H1 (cell line): ENCODE measurements at regions not wholly inside any gene's neighbourhood (a gene's known extent, or its start where the extent isn't known, plus 50 kb on each side); places are given as distances from the start of the nearest gene placed in this dataset.

ENCODE experiments used
- CTCF ChIA-PET: fragments of 300-600 bp; sonication (Branson Sonifier 250); formaldehyde crosslinking; loops from one replicate; lab custom pipeline; 2021; ENCODE audit not compliant: partially characterized antibody; lab: Charles Lee
- POLR2A ChIA-PET: fragments of 300-600 bp; sonication (Branson Sonifier 250); formaldehyde crosslinking; loops from one replicate; lab custom pipeline; 2021; ENCODE audit warnings: inconsistent platforms; ENCODE audit not compliant: partially characterized antibody; lab: Charles Lee
- DNase-seq, 2 experiments: peaks; one replicate each; pipeline versions ENCODE4 v3.0.0 to v3.0.0-alpha.2; 2010 to 2022; ENCODE audit warnings: low spot score in 2 of 2, low read depth in 1 of 2, mixed read lengths in 1 of 2
- FAIRE-seq: peaks from 2 replicates; lab custom pipeline; 2011; peaks lifted over from hg19 to GRCh38; lab: Jason Lieb, UNC
- H2AFZ ChIP-seq: 2 replicates; pipeline ENCODE4 v1.8.1; 2012; ENCODE audit warnings: low read length, inconsistent platforms
- H2AK5ac ChIP-seq: 2 replicates; pipeline ENCODE4 v1.6.1; 2013; ENCODE audit warnings: low read depth, low read length
- H2BK120ac ChIP-seq: replicated peaks from 2 replicates; pipeline ENCODE3; 2013; ENCODE audit warnings: low read depth, low read length, inconsistent platforms
- H2BK12ac ChIP-seq: 2 replicates; pipeline ENCODE4 v1.6.1; 2013; ENCODE audit warnings: low read depth, low read length
- H2BK15ac ChIP-seq: 2 replicates; pipeline ENCODE4 v1.6.1; 2013; ENCODE audit warnings: low read length
- H2BK20ac ChIP-seq: 2 replicates; pipeline ENCODE4 v1.6.1; 2013; ENCODE audit warnings: low read length
- H2BK5ac ChIP-seq: 2 replicates; pipeline ENCODE4 v1.6.1; 2013; ENCODE audit warnings: low read depth, low read length
- H3K14ac ChIP-seq: 2 replicates; pipeline ENCODE4 v1.6.1; 2013; ENCODE audit warnings: inconsistent platforms; ENCODE audit not compliant: insufficient read length
- H3K18ac ChIP-seq: 2 replicates; pipeline ENCODE4 v1.6.1; 2013; ENCODE audit warnings: low read length; ENCODE audit errors: extremely low read depth
- H3K23ac ChIP-seq: 2 replicates; pipeline ENCODE4 v1.6.1; 2013; ENCODE audit warnings: inconsistent platforms; ENCODE audit not compliant: insufficient read length
- H3K23me2 ChIP-seq: 2 replicates; pipeline ENCODE4 v1.6.1; 2013; ENCODE audit warnings: low read depth, low read length
- H3K27ac ChIP-seq: 2 replicates; pipeline ENCODE4 v1.6.1; 2011; ENCODE audit warnings: low read depth, low read length, inconsistent platforms
- H3K27me3 ChIP-seq, 4 experiments: replicated peaks in 1 of 4; 1 replicate in 1 of 4; 2 replicates in 3 of 4; pipeline versions ENCODE4 v1.6.1 to v1.8.1; 2011 to 2013; ENCODE audit warnings: low read length in 3 of 4, mild to moderate bottlenecking in 3 of 4, inconsistent platforms in 2 of 4, mixed read lengths in 2 of 4, moderate library complexity in 1 of 4; ENCODE audit not compliant: control insufficient read depth in 3 of 4, insufficient read depth in 3 of 4; ENCODE audit errors: extremely low read depth in 1 of 4
- H3K36me3 ChIP-seq, 4 experiments: 2 replicates each; pipeline versions ENCODE4 v1.6.1 to v1.8.1; 2011 to 2013; ENCODE audit warnings: mild to moderate bottlenecking in 4 of 4, low read length in 3 of 4, moderate library complexity in 2 of 4, control low read depth in 1 of 4, inconsistent platforms in 1 of 4; ENCODE audit not compliant: insufficient read depth in 4 of 4, control insufficient read depth in 2 of 4
- H3K4ac ChIP-seq: replicated peaks from 2 replicates; pipeline ENCODE3; 2013; ENCODE audit warnings: low read length, low read depth, mixed read lengths, inconsistent platforms; ENCODE audit not compliant: insufficient read length
- H3K4me1 ChIP-seq, 4 experiments: replicated peaks in 1 of 4; 1 replicate in 1 of 4; 2 replicates in 3 of 4; pipeline versions ENCODE4 v1.6.1 to v1.8.1; 2011 to 2013; ENCODE audit warnings: low read length in 3 of 4, inconsistent platforms in 2 of 4, mixed read lengths in 1 of 4; ENCODE audit not compliant: insufficient read depth in 4 of 4, control insufficient read depth in 3 of 4
- H3K4me2 ChIP-seq, 2 experiments: 2 replicates each; pipeline versions ENCODE4 v1.6.1 to v1.8.1; 2011 to 2013; ENCODE audit warnings: low read depth in 2 of 2, low read length in 2 of 2, control low read depth in 1 of 2, inconsistent platforms in 1 of 2, mild to moderate bottlenecking in 1 of 2; ENCODE audit not compliant: insufficient read depth in 1 of 2
- H3K4me3 ChIP-seq, 4 experiments: fragments of 200-600, 300-600 bp in 1 of 4; sonication (generic), shearing (Covaris generic), sonication (Bioruptor Twin) in 1 of 4; 2 replicates each; pipeline versions ENCODE4 v1.5.1 to v1.8.1; 2011 to 2016; ENCODE audit warnings: low read length in 4 of 4, low read depth in 3 of 4, control low read depth in 2 of 4, inconsistent platforms in 2 of 4, mild to moderate bottlenecking in 2 of 4, mixed read lengths in 1 of 4, moderate library complexity in 1 of 4; ENCODE audit not compliant: insufficient read depth in 2 of 4; ENCODE audit errors: extremely low read depth in 1 of 4
- H3K56ac ChIP-seq: replicated peaks from 2 replicates; pipeline ENCODE3; 2013; ENCODE audit warnings: low read depth, mild to moderate bottlenecking, mixed read lengths, low read length, inconsistent platforms; ENCODE audit not compliant: insufficient read length
- H3K79me1 ChIP-seq: 2 replicates; pipeline ENCODE4 v1.6.1; 2013; ENCODE audit warnings: low read depth, low read length, control low read depth
- H3K79me2 ChIP-seq, 2 experiments: 2 replicates each; pipeline versions ENCODE4 v1.6.1 to v1.8.1; 2012 to 2013; ENCODE audit warnings: low read length in 2 of 2, mild to moderate bottlenecking in 2 of 2, inconsistent platforms in 1 of 2; ENCODE audit not compliant: insufficient read depth in 2 of 2, control insufficient read depth in 1 of 2
- H3K9ac ChIP-seq, 4 experiments: replicated peaks in 1 of 4; 1 replicate in 1 of 4; 2 replicates in 3 of 4; pipeline versions ENCODE4 v1.6.1 to v1.8.1; 2011 to 2013; ENCODE audit warnings: low read depth in 3 of 4, low read length in 3 of 4, control low read depth in 2 of 4, mild to moderate bottlenecking in 2 of 4, moderate library complexity in 2 of 4, inconsistent platforms in 1 of 4; ENCODE audit errors: extremely low read depth in 1 of 4
- H3K9me3 ChIP-seq, 2 experiments: 2 replicates each; pipeline versions ENCODE4 v1.6.1 to v1.8.1; 2012 to 2013; ENCODE audit warnings: mild to moderate bottlenecking in 2 of 2, moderate library complexity in 2 of 2, control low read depth in 1 of 2, inconsistent platforms in 1 of 2, low read depth in 1 of 2, low read length in 1 of 2, mixed read lengths in 1 of 2; ENCODE audit not compliant: insufficient read depth in 2 of 2
- H4K20me1 ChIP-seq, 2 experiments: replicated peaks in 1 of 2; 2 replicates each; pipeline versions ENCODE3 to v1.8.1; 2011 to 2013; ENCODE audit warnings: inconsistent platforms in 2 of 2, low read length in 2 of 2, mild to moderate bottlenecking in 1 of 2; ENCODE audit not compliant: insufficient read depth in 2 of 2, control insufficient read depth in 1 of 2
- H4K5ac ChIP-seq: 2 replicates; pipeline ENCODE4 v1.6.1; 2013; ENCODE audit warnings: low read length, low read depth, mixed read lengths, inconsistent platforms; ENCODE audit not compliant: insufficient read length
- H4K8ac ChIP-seq: 2 replicates; pipeline ENCODE4 v1.8.0; 2013; ENCODE audit warnings: mild to moderate bottlenecking, moderate library complexity, low read length, inconsistent platforms; ENCODE audit not compliant: insufficient read depth; ENCODE audit errors: extremely low read depth
- H4K91ac ChIP-seq: replicated peaks from 2 replicates; pipeline ENCODE3; 2013; ENCODE audit warnings: low read length, mixed read lengths, inconsistent platforms; ENCODE audit not compliant: insufficient read length
- ASH2L ChIP-seq: fragments of 200-600, 300-600 bp; sonication (generic); IDR thresholded peaks from one replicate; pipeline ENCODE4 v1.7.1; 2017; ENCODE audit warnings: low read length
- JUN ChIP-seq: IDR thresholded peaks from 2 replicates; pipeline ENCODE4 v1.6.1; 2011; ENCODE audit warnings: low read depth, mild to moderate bottlenecking, improper control_type of control experiment, low read length
- JUND ChIP-seq: IDR thresholded peaks from 2 replicates; pipeline ENCODE4 v1.6.1; 2011; ENCODE audit warnings: mild to moderate bottlenecking, improper control_type of control experiment, low read length
- KDM1A ChIP-seq: fragments of 200-600, 300-600 bp; sonication (generic); IDR thresholded peaks from 2 replicates; pipeline ENCODE4 v1.7.1; 2016; ENCODE audit warnings: mild to moderate bottlenecking, low read length, borderline replicate concordance
- PHF8 ChIP-seq: fragments of 200-600 bp; sonication (generic); conservative IDR thresholded peaks from 2 replicates; pipeline ENCODE4 v1.7.1; 2012; ENCODE audit warnings: low read depth, mild to moderate bottlenecking, inconsistent platforms, low read length, moderate library complexity
- RAD21 ChIP-seq, 2 experiments: IDR thresholded peaks in 1 of 2; conservative IDR thresholded peaks in 1 of 2; 2 replicates each; pipeline ENCODE4 v1.6.1; 2011; ENCODE audit warnings: low read depth in 2 of 2, low read length in 2 of 2, improper control_type of control experiment in 1 of 2, inconsistent platforms in 1 of 2, mild to moderate bottlenecking in 1 of 2, moderate library complexity in 1 of 2
- WGBS, 2 experiments: shearing (Covaris generic) in 1 of 2; methylation state at CpG; one replicate each; pipeline versions ENCODE4 v1.1.6 to v1.1.7; 2013 to 2015; ENCODE audit warnings: low lambda C conversion rate in 2 of 2, mixed read lengths in 2 of 2, inconsistent platforms in 1 of 2, low coverage in 1 of 2, missing lambda C conversion rate in 1 of 2; ENCODE audit not compliant: insufficient replicate concordance in 2 of 2, insufficient coverage in 1 of 2, insufficient read length in 1 of 2; ENCODE audit errors: extremely low coverage in 1 of 2, missing lambda C conversion rate in 1 of 2; 5-methylcytosine and 5-hydroxymethylcytosine counted together

DNA sequence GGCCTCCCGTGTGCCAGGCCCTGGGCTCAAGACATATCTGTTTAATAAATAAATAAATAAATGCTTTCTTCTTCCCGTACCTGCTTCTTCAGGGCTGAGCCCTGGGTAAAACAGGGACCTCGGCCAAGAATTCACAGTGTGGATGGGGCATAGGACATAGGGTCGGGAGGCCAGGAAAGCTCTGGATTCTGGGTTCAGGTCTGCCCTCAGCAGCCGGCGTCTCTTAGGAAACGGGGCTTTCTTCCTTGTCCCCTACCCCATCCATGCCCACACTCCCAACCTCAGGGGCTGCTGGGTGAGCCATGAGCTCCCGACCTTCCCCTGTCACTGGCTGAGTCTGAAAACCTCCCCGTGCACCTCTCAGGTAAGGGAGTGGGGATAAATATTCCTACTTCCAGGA lies 55.7 kb upstream of the ALX4 start:
- no peak overlapping the region for H3K27ac ChIP-seq
- POLR2A ChIA-PET, result no interaction called here
- no peak overlapping the region for H2BK20ac ChIP-seq
- H3K4me2 ChIP-seq, result no peak overlapping the region
- H2BK15ac ChIP-seq, result no peak overlapping the region
- FAIRE-seq (no peak), DNase-seq (no peak)
- no peak overlapping the region for H3K56ac ChIP-seq
- no peaks in the 10 kb centered on the region for H3K79me1 ChIP-seq
- no peak overlapping the region for H2BK120ac ChIP-seq
- no peak overlapping the region for H2BK5ac ChIP-seq
- no peaks in the 10 kb centered on the region for H3K36me3 ChIP-seq
- H4K91ac ChIP-seq, result no peak overlapping the region
- CTCF ChIA-PET, result interaction anchor here (0.6 to 2.6 kb wide), 7 partner anchors 9 to 232 kb away, joined by 3 to 12 read pairs (median 4); no protein-coding TSS in a partner anchor
- WGBS, 2 experiments, result 90% methylated on average over 9 of the region's 9 CpGs; no CpG with 5 or more reads in 1 of the 2 experiments
- no peaks in the 10 kb centered on the region; a peak in 1 of 7 replicates for H3K27me3 ChIP-seq
- no peak overlapping the region for H3K14ac ChIP-seq
- H2AFZ ChIP-seq, result no peak overlapping the region
- no peak overlapping the region for H2BK12ac ChIP-seq
- H3K4me3 ChIP-seq, result no peak overlapping the region
- no peak overlapping the region for H4K5ac ChIP-seq
- H3K4me1 ChIP-seq, result peaks cover 0 to 4% (median 3%) of the 10 kb centered on the region in 4 experiments; a peak in 4 of 7 replicates
- no peak overlapping the region for H3K4ac ChIP-seq
- H3K9me3 ChIP-seq, result no peaks in the 10 kb centered on the region
- H2AK5ac ChIP-seq, result no peak overlapping the region
- no peak overlapping the region for H4K8ac ChIP-seq
- H3K79me2 ChIP-seq, result no peaks in the 10 kb centered on the region
- no peak overlapping the region for H3K23ac ChIP-seq
- H3K18ac ChIP-seq, result no peak overlapping the region
- no peak overlapping the region for H3K9ac ChIP-seq
- no peaks in the 10 kb centered on the region for H3K23me2 ChIP-seq
- H4K20me1 ChIP-seq, result no peaks in the 10 kb centered on the region
- TF ChIP-seq PHF8, result no peak
- no peak for TF ChIP-seq RAD21 (IDR thresholded peaks at IDR 0.05 in 1 of 2, conservative IDR thresholded peaks at IDR 0.05 in 1 of 2; ENCODE audit: low read depth in 2 of 2, low read length in 2 of 2)
- TF ChIP-seq JUND, result no peak
- TF ChIP-seq JUN, result no peak
- TF ChIP-seq KDM1A, result no peak
- TF ChIP-seq ASH2L, result no peak
